Activated B cell treated with CpG ODN at 0.5 μM for 24 hours (primary cell): ENCODE measurements at regions not wholly inside any gene's neighbourhood (a gene's known extent, or its start where the extent isn't known, plus 50 kb on each side); places are given as distances from the start of the nearest gene placed in this dataset.

Experiments used
- ATAC-seq: fragments of 200-7000 bp; cut with Tn5 transposase; one replicate; pipeline ENCODE4 v1.10.0; 2021; ENCODE audit warnings: low read depth, mild to moderate bottlenecking, moderate library complexity
- CTCF ChIA-PET: fragments of 350-600 bp; sonication (Branson Sonifier 250); formaldehyde crosslinking; loops from one replicate; lab custom pipeline; 2021; ENCODE audit warnings: antibody characterized with exemption; lab: Charles Lee
- POLR2A ChIA-PET: fragments of 350-600 bp; sonication (Branson Sonifier 250); formaldehyde crosslinking; loops from one replicate; lab custom pipeline; 2021; ENCODE audit warnings: antibody characterized with exemption; lab: Charles Lee
- DNase-seq: peaks from one replicate; pipeline ENCODE4 v3.0.0; 2022
- H3K27ac Mint-ChIP-seq: one replicate; pipeline ENCODE4 v1.8.0; 2020; ENCODE audit warnings: mixed read lengths
- H3K27me3 Mint-ChIP-seq: one replicate; pipeline ENCODE4 v1.8.0; 2021; ENCODE audit warnings: mixed read lengths
- H3K36me3 Mint-ChIP-seq: one replicate; pipeline ENCODE4 v1.8.0; 2021; ENCODE audit warnings: low read depth, mixed read lengths
- H3K4me1 Mint-ChIP-seq: one replicate; pipeline ENCODE4 v1.8.0; 2021; ENCODE audit warnings: mixed read lengths
- H3K4me3 Mint-ChIP-seq: one replicate; pipeline ENCODE4 v1.8.0; 2020; ENCODE audit warnings: mild to moderate bottlenecking, mixed read lengths
- H3K9me3 Mint-ChIP-seq: one replicate; pipeline ENCODE4 v1.8.0; 2020; ENCODE audit warnings: mixed read lengths
- intact Hi-C: fragments of 100-400 bp; cut with micrococcal nuclease; formaldehyde crosslinking; loops from one replicate; pipeline ENCODE4 v1.15.1; 2024
- TF ChIP-seq, protein P1 (sequence below): fragments of 200-600 bp; IDR thresholded peaks from one replicate; pipeline ENCODE4 v1.8.0; 2022; ENCODE audit warnings: antibody characterized with exemption, mild to moderate bottlenecking

DNA sequence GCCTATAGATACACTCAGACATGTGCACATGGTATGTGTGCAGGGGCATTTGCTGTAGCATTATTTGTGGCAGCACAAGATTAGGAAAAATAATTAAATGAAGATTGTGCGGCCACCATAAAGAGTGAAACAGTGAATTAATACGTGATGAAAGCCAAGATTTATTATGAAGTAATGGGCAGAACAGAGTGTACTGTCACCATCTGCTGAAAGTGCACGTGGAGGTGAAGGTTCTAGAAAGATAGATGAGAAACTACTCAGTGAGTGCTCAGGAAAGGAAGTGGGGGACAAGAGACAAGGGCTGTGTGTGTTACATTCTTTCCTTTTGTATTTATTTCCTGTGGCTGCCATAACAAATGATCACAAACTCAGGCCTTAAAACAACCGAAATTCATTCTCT is 246.1 kb upstream of the ATP10A start:
- no peak overlapping the region for H3K4me3 Mint-ChIP-seq
- no peak for DNase-seq
- TF ChIP-seq, protein P1, sequence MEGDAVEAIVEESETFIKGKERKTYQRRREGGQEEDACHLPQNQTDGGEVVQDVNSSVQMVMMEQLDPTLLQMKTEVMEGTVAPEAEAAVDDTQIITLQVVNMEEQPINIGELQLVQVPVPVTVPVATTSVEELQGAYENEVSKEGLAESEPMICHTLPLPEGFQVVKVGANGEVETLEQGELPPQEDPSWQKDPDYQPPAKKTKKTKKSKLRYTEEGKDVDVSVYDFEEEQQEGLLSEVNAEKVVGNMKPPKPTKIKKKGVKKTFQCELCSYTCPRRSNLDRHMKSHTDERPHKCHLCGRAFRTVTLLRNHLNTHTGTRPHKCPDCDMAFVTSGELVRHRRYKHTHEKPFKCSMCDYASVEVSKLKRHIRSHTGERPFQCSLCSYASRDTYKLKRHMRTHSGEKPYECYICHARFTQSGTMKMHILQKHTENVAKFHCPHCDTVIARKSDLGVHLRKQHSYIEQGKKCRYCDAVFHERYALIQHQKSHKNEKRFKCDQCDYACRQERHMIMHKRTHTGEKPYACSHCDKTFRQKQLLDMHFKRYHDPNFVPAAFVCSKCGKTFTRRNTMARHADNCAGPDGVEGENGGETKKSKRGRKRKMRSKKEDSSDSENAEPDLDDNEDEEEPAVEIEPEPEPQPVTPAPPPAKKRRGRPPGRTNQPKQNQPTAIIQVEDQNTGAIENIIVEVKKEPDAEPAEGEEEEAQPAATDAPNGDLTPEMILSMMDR: no peak
- no peaks in the 10 kb centered on the region for H3K27me3 Mint-ChIP-seq
- H3K9me3 Mint-ChIP-seq: peaks cover 4% of the 10 kb centered on the region
- intact Hi-C loops: no loop called here
- ATAC-seq: no peak
- H3K36me3 Mint-ChIP-seq: no peaks in the 10 kb centered on the region
- H3K27ac Mint-ChIP-seq: no peak overlapping the region
- ChIA-PET POLR2A (no interaction called here), CTCF (no interaction called here)
- no peaks in the 10 kb centered on the region for H3K4me1 Mint-ChIP-seq

DNA sequence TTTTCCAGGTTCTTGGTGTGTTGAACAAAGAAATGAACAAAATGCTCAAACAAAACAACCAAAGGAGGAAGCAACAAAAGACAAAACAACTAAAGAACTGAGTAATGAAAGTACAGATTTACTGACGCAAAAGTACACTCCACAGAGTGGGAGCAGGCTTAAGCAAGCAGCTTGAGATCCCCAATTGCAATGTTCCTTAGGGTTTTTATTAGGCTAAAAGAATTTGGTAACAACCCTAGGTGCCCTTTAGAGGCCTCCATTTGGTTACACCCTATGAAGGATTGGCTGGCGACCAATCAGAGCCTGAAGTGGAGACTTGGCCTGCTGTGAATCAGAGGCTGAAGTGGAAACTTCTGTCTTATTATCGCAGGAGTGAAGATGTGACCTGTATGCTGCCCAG is 243.4 kb upstream of the ATP10A start:
- H3K36me3 Mint-ChIP-seq: no peaks in the 10 kb centered on the region
- intact Hi-C loops: no loop called here
- no peaks in the 10 kb centered on the region for H3K27me3 Mint-ChIP-seq
- ATAC-seq (no peak), DNase-seq (no peak)
- no peak overlapping the region for H3K27ac Mint-ChIP-seq
- TF ChIP-seq, protein P1: no peak
- no peak overlapping the region for H3K4me3 Mint-ChIP-seq
- ChIA-PET POLR2A (no interaction called here), CTCF (no interaction called here)
- no peaks in the 10 kb centered on the region for H3K4me1 Mint-ChIP-seq
- peaks cover 4% of the 10 kb centered on the region for H3K9me3 Mint-ChIP-seq

GRCh38 chr15:26103002-26103404 is 239.9 kb upstream of the ATP10A start:
- peaks cover 4% of the 10 kb centered on the region for H3K9me3 Mint-ChIP-seq
- no peaks in the 10 kb centered on the region for H3K4me1 Mint-ChIP-seq
- ATAC-seq: no peak
- H3K36me3 Mint-ChIP-seq: no peaks in the 10 kb centered on the region
- no peak for DNase-seq
- intact Hi-C loops: no loop called here
- H3K27ac Mint-ChIP-seq: no peak overlapping the region
- CTCF ChIA-PET: no interaction called here
- POLR2A ChIA-PET: no interaction called here
- no peaks in the 10 kb centered on the region for H3K27me3 Mint-ChIP-seq
- TF ChIP-seq, protein P1: no peak
- H3K4me3 Mint-ChIP-seq: no peak overlapping the region

GRCh38 chr15:26102365-26102764 is 239.2 kb upstream of the ATP10A start:
- Mint-ChIP-seq H3K9me3 (peaks cover 4% of the 10 kb centered on the region), H3K27ac (no peak overlapping the region), H3K4me1 (no peaks in the 10 kb centered on the region), H3K4me3 (no peak overlapping the region), H3K36me3 (no peaks in the 10 kb centered on the region), H3K27me3 (no peaks in the 10 kb centered on the region)
- CTCF ChIA-PET: no interaction called here
- TF ChIP-seq, protein P1: no peak
- ATAC-seq: no peak
- intact Hi-C loops: no loop called here
- POLR2A ChIA-PET: no interaction called here
- DNase-seq: no peak

DNA sequence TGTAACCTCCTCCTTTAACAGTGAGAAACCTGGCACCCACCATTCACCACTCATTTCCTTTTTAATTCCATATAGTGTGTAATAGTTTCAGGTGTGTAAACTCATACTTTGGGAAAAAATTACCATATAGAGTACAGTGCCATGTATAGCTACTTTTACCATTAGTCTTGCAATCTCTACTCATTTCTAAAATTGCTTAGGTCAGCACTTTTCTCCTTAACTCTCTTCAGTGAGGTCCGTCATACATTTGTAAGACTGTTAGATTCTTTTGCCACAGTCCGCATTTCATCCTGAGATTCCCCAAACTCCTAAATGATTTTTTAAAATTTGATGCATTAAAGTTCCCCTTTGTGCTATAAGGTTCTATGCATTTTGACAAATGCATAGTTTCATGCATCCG is 238.3 kb upstream of the ATP10A start:
- Mint-ChIP-seq H3K9me3 (peaks cover 2% of the 10 kb centered on the region), H3K4me3 (no peak overlapping the region), H3K36me3 (no peaks in the 10 kb centered on the region), H3K27ac (no peak overlapping the region), H3K27me3 (no peaks in the 10 kb centered on the region), H3K4me1 (no peaks in the 10 kb centered on the region)
- no peak for ATAC-seq
- DNase-seq: no peak
- TF ChIP-seq, protein P1: no peak
- POLR2A ChIA-PET: no interaction called here
- intact Hi-C loops: no loop called here
- CTCF ChIA-PET: no interaction called here
